Activated naive CD4-positive, alpha-beta T cell treated with anti-CD3 and anti-CD28 coated beads, Interleukin-2, amount 50 U/mL, for 24 hours (primary cell): ENCODE measurements at regions not wholly inside any gene's neighbourhood (a gene's known extent, or its start where the extent isn't known, plus 50 kb on each side); places are given as distances from the start of the nearest gene placed in this dataset.

Experiments used
- H3K27ac Mint-ChIP-seq: one replicate; pipeline ENCODE4 v1.8.0; 2021; ENCODE audit warnings: mild to moderate bottlenecking, mixed read lengths
- H3K27me3 Mint-ChIP-seq: one replicate; pipeline ENCODE4 v1.8.0; 2021; ENCODE audit warnings: mixed read lengths
- H3K36me3 Mint-ChIP-seq: one replicate; pipeline ENCODE4 v1.8.0; 2021; ENCODE audit warnings: mixed read lengths
- H3K4me1 Mint-ChIP-seq: one replicate; pipeline ENCODE4 v1.8.0; 2021; ENCODE audit warnings: mixed read lengths
- H3K4me3 Mint-ChIP-seq: one replicate; pipeline ENCODE4 v1.8.0; 2021; ENCODE audit warnings: mild to moderate bottlenecking, mixed read lengths
- H3K9me3 Mint-ChIP-seq: one replicate; pipeline ENCODE4 v1.8.0; 2021; ENCODE audit warnings: mixed read lengths

GRCh38 chr9:88732128-88732527, 197.2 kb downstream of the NXNL2 start:
- no peaks in the 10 kb centered on the region for H3K4me1 Mint-ChIP-seq
- H3K4me3 Mint-ChIP-seq = no peak overlapping the region
- H3K36me3 Mint-ChIP-seq = no peaks in the 10 kb centered on the region
- H3K27me3 Mint-ChIP-seq = peaks cover 9% of the 10 kb centered on the region
- H3K9me3 Mint-ChIP-seq = peaks cover 6% of the 10 kb centered on the region
- H3K27ac Mint-ChIP-seq = no peak overlapping the region

GRCh38 chr9:88733651-88734421, 198.9 kb downstream of the NXNL2 start:
- H3K4me3 Mint-ChIP-seq = no peak overlapping the region
- H3K27ac Mint-ChIP-seq = no peak overlapping the region
- no peaks in the 10 kb centered on the region for H3K4me1 Mint-ChIP-seq
- H3K27me3 Mint-ChIP-seq = peaks cover 10% of the 10 kb centered on the region
- H3K36me3 Mint-ChIP-seq = no peaks in the 10 kb centered on the region
- H3K9me3 Mint-ChIP-seq = peaks cover 6% of the 10 kb centered on the region

- no peak overlapping the region for H3K27ac Mint-ChIP-seq
- no peaks in the 10 kb centered on the region for H3K36me3 Mint-ChIP-seq
- peaks cover 6% of the 10 kb centered on the region for H3K9me3 Mint-ChIP-seq
- no peak overlapping the region for H3K4me3 Mint-ChIP-seq
- H3K27me3 Mint-ChIP-seq = peaks cover 9% of the 10 kb centered on the region
- no peaks in the 10 kb centered on the region for H3K4me1 Mint-ChIP-seq
These were observed 199.5 kb downstream of the NXNL2 start for GRCh38 chr9:88734527-88734926.

GRCh38 chr9:88736136-88736637, 201.2 kb downstream of the NXNL2 start:
- Mint-ChIP-seq H3K4me1 (no peaks in the 10 kb centered on the region), H3K27ac (no peak overlapping the region), H3K36me3 (no peaks in the 10 kb centered on the region), H3K4me3 (no peak overlapping the region), H3K9me3 (no peaks in the 10 kb centered on the region), H3K27me3 (peaks cover 12% of the 10 kb centered on the region)

GRCh38 chr9:88737031-88737430, 202.1 kb downstream of the NXNL2 start:
- H3K4me3 Mint-ChIP-seq = no peak overlapping the region
- H3K27ac Mint-ChIP-seq = no peak overlapping the region
- H3K36me3 Mint-ChIP-seq = no peaks in the 10 kb centered on the region
- peaks cover 17% of the 10 kb centered on the region for H3K27me3 Mint-ChIP-seq
- no peaks in the 10 kb centered on the region for H3K4me1 Mint-ChIP-seq
- H3K9me3 Mint-ChIP-seq = no peaks in the 10 kb centered on the region

- H3K36me3 Mint-ChIP-seq = no peaks in the 10 kb centered on the region
- H3K27ac Mint-ChIP-seq = no peak overlapping the region
- H3K4me3 Mint-ChIP-seq = no peak overlapping the region
- H3K4me1 Mint-ChIP-seq = no peaks in the 10 kb centered on the region
- H3K9me3 Mint-ChIP-seq = no peaks in the 10 kb centered on the region
- H3K27me3 Mint-ChIP-seq = peaks cover 18% of the 10 kb centered on the region
These were observed 202.9 kb downstream of the NXNL2 start for GRCh38 chr9:88737876-88738275.

- Mint-ChIP-seq H3K4me1 (no peaks in the 10 kb centered on the region), H3K36me3 (no peaks in the 10 kb centered on the region), H3K27ac (no peak overlapping the region), H3K27me3 (peaks cover 18% of the 10 kb centered on the region), H3K4me3 (no peak overlapping the region), H3K9me3 (no peaks in the 10 kb centered on the region)
These were observed 203.7 kb downstream of the NXNL2 start for GRCh38 chr9:88738709-88739108.

GRCh38 chr9:88739373-88739772, 204.4 kb downstream of the NXNL2 start:
- Mint-ChIP-seq H3K4me3 (no peak overlapping the region), H3K36me3 (no peaks in the 10 kb centered on the region), H3K27ac (no peak overlapping the region), H3K4me1 (no peaks in the 10 kb centered on the region), H3K27me3 (peaks cover 18% of the 10 kb centered on the region), H3K9me3 (no peaks in the 10 kb centered on the region)

- peaks cover 20% of the 10 kb centered on the region for H3K27me3 Mint-ChIP-seq
- H3K27ac Mint-ChIP-seq = peak overlapping the region; percentile 59
- H3K9me3 Mint-ChIP-seq = no peaks in the 10 kb centered on the region
- no peaks in the 10 kb centered on the region for H3K4me1 Mint-ChIP-seq
- H3K36me3 Mint-ChIP-seq = no peaks in the 10 kb centered on the region
- no peak overlapping the region for H3K4me3 Mint-ChIP-seq
These were observed 205.9 kb downstream of the NXNL2 start for GRCh38 chr9:88740844-88741243.

- Mint-ChIP-seq H3K27ac (no peak overlapping the region), H3K4me1 (no peaks in the 10 kb centered on the region), H3K9me3 (no peaks in the 10 kb centered on the region), H3K27me3 (peaks cover 20% of the 10 kb centered on the region), H3K36me3 (no peaks in the 10 kb centered on the region), H3K4me3 (no peak overlapping the region)
These were observed 206.4 kb downstream of the NXNL2 start for GRCh38 chr9:88741335-88741734.

- no peaks in the 10 kb centered on the region for H3K4me1 Mint-ChIP-seq
- no peak overlapping the region for H3K4me3 Mint-ChIP-seq
These were observed 207.5 kb downstream of the NXNL2 start for GRCh38 chr9:88742483-88742882.

GRCh38 chr9:88742905-88743304, 207.9 kb downstream of the NXNL2 start:
- Mint-ChIP-seq H3K4me3 (no peak overlapping the region), H3K27ac (no peak overlapping the region), H3K4me1 (no peaks in the 10 kb centered on the region), H3K27me3 (peaks cover 20% of the 10 kb centered on the region), H3K36me3 (no peaks in the 10 kb centered on the region), H3K9me3 (no peaks in the 10 kb centered on the region)

More at GRCh38 chr9:88742483-88742882, 207.5 kb downstream of the NXNL2 start:
- Mint-ChIP-seq H3K9me3 (no peaks in the 10 kb centered on the region), H3K27me3 (peaks cover 20% of the 10 kb centered on the region), H3K27ac (no peak overlapping the region), H3K36me3 (no peaks in the 10 kb centered on the region)

GRCh38 chr9:88745276-88746001, 210.5 kb downstream of the NXNL2 start:
- H3K4me3 Mint-ChIP-seq = no peak overlapping the region
- no peaks in the 10 kb centered on the region for H3K4me1 Mint-ChIP-seq
- H3K36me3 Mint-ChIP-seq = no peaks in the 10 kb centered on the region
- H3K27ac Mint-ChIP-seq = no peak overlapping the region
- peaks cover 13% of the 10 kb centered on the region for H3K27me3 Mint-ChIP-seq
- no peaks in the 10 kb centered on the region for H3K9me3 Mint-ChIP-seq

GRCh38 chr9:88746029-88746742, 211.2 kb downstream of the NXNL2 start:
- no peak overlapping the region for H3K4me3 Mint-ChIP-seq
- no peak overlapping the region for H3K27ac Mint-ChIP-seq
- H3K27me3 Mint-ChIP-seq = peaks cover 10% of the 10 kb centered on the region
- H3K9me3 Mint-ChIP-seq = no peaks in the 10 kb centered on the region
- no peaks in the 10 kb centered on the region for H3K4me1 Mint-ChIP-seq
- H3K36me3 Mint-ChIP-seq = no peaks in the 10 kb centered on the region

- no peak overlapping the region for H3K4me3 Mint-ChIP-seq
- H3K4me1 Mint-ChIP-seq = no peaks in the 10 kb centered on the region
- no peak overlapping the region for H3K27ac Mint-ChIP-seq
These were observed 211.9 kb downstream of the NXNL2 start for GRCh38 chr9:88746743-88747398.

More at GRCh38 chr9:88746743-88747398, 211.9 kb downstream of the NXNL2 start:
- no peaks in the 10 kb centered on the region for H3K36me3 Mint-ChIP-seq
- no peaks in the 10 kb centered on the region for H3K9me3 Mint-ChIP-seq
- H3K27me3 Mint-ChIP-seq = peaks cover 7% of the 10 kb centered on the region
